Endothelial cell of umbilical vein (primary cell): ENCODE measurements at regions not wholly inside any gene's neighbourhood (a gene's known extent, or its start where the extent isn't known, plus 50 kb on each side); places are given as distances from the start of the nearest gene placed in this dataset.

Experiments
- BruUV-seq: library from RNA; stranded (reverse); fragments of 400-500 nt; replicated peaks from 2 replicates; lab custom pipeline; 2021; lab: Mats Ljungman, UMichigan
- CTCF ChIA-PET: fragments of 300-600, 350-600 bp; sonication (Branson Sonifier 250); formaldehyde crosslinking; loops from one replicate; lab custom pipeline; 2021; ENCODE audit warnings: antibody characterized with exemption, inconsistent platforms; lab: Charles Lee
- POLR2A ChIA-PET: fragments of 300-600, 350-600 bp; sonication (Branson Sonifier 250); formaldehyde crosslinking; loops from one replicate; lab custom pipeline; 2021; ENCODE audit warnings: antibody characterized with exemption, inconsistent platforms; lab: Charles Lee
- DNase-seq: peaks from one replicate; pipeline ENCODE4 v3.0.0-alpha.2; 2011; ENCODE audit warnings: low read depth, low spot score
- FAIRE-seq: peaks from 2 replicates; lab custom pipeline; 2011; peaks lifted over from hg19 to GRCh38; lab: Jason Lieb, UNC
- H2AFZ ChIP-seq: 2 replicates; pipeline ENCODE4 v1.6.0; 2012; ENCODE audit warnings: low read depth, low read length, control low read depth, inconsistent platforms
- H3K27ac ChIP-seq: 2 replicates; pipeline ENCODE4 v1.5.1; 2011; ENCODE audit warnings: low read depth, mild to moderate bottlenecking, control low read depth, low read length, moderate library complexity; ENCODE audit not compliant: insufficient read depth
- H3K27me3 ChIP-seq, 2 experiments: 2 replicates each; pipeline versions ENCODE4 v1.6.0 to v1.6.1; 2011; ENCODE audit warnings: low read length in 2 of 2, mixed read lengths in 1 of 2; ENCODE audit not compliant: control insufficient read depth in 2 of 2, insufficient read depth in 2 of 2
- H3K36me3 ChIP-seq, 2 experiments: 2 replicates in 1 of 2; 3 replicates in 1 of 2; pipeline ENCODE4 v1.5.1; 2011; ENCODE audit warnings: low read length in 2 of 2, mild to moderate bottlenecking in 1 of 2, moderate library complexity in 1 of 2; ENCODE audit not compliant: control insufficient read depth in 2 of 2, insufficient read depth in 2 of 2; ENCODE audit errors: extremely low read depth in 1 of 2
- H3K4me1 ChIP-seq: 3 replicates; pipeline ENCODE4 v1.5.1; 2011; ENCODE audit warnings: mild to moderate bottlenecking, low read length; ENCODE audit not compliant: control insufficient read depth, insufficient read depth; ENCODE audit errors: extremely low read depth
- H3K4me2 ChIP-seq: 2 replicates; pipeline ENCODE4 v1.6.1; 2011; ENCODE audit warnings: low read length, control low read depth, mixed read lengths; ENCODE audit not compliant: insufficient read depth
- H3K4me3 ChIP-seq, 3 experiments: fragments of 200-600 bp in 1 of 3; sonication (generic), shearing (Covaris generic) in 1 of 3; replicated peaks in 1 of 3; 2 replicates each; pipeline ENCODE4 v1.5.1; 2011 to 2016; ENCODE audit warnings: control low read depth in 3 of 3, low read length in 3 of 3, mild to moderate bottlenecking in 2 of 3, inconsistent platforms in 1 of 3, low read depth in 1 of 3, moderate library complexity in 1 of 3; ENCODE audit not compliant: insufficient read depth in 1 of 3
- H3K79me2 ChIP-seq: 2 replicates; pipeline ENCODE4 v1.6.0; 2012; ENCODE audit warnings: low read length, inconsistent platforms; ENCODE audit not compliant: control insufficient read depth, insufficient read depth
- H3K9ac ChIP-seq: replicated peaks from 2 replicates; pipeline ENCODE3; 2011; ENCODE audit warnings: low read length, control low read depth; ENCODE audit not compliant: insufficient read depth; ENCODE audit errors: extremely low read depth
- H3K9me1 ChIP-seq: replicated peaks from 3 replicates; pipeline ENCODE4 v1.6.0; 2011; ENCODE audit warnings: mild to moderate bottlenecking, low read length; ENCODE audit not compliant: control insufficient read depth, insufficient read depth; ENCODE audit errors: extremely low read depth
- H3K9me3 ChIP-seq: replicated peaks from 2 replicates; pipeline ENCODE4 v1.5.1; 2012; ENCODE audit warnings: low read length, inconsistent platforms; ENCODE audit not compliant: control insufficient read depth, insufficient read depth
- H4K20me1 ChIP-seq: replicated peaks from 2 replicates; pipeline ENCODE3; 2011; ENCODE audit warnings: mild to moderate bottlenecking, low read length; ENCODE audit not compliant: control insufficient read depth, insufficient read depth; ENCODE audit errors: extremely low read depth
- CTCF ChIP-seq, 2 donors: IDR thresholded peaks; 1 replicate in 1 of 2; 2 replicates in 1 of 2; pipeline ENCODE4 v1.5.1; 2011; ENCODE audit warnings: low read length in 2 of 2, mild to moderate bottlenecking in 2 of 2, moderate library complexity in 2 of 2, control low read depth in 1 of 2, inconsistent platforms in 1 of 2, low read depth in 1 of 2; ENCODE audit not compliant: insufficient read depth in 1 of 2; ENCODE audit errors: extremely low read depth in 1 of 2
- EZH2 ChIP-seq: IDR thresholded peaks from 2 replicates; pipeline ENCODE4 v1.6.1; 2012; ENCODE audit warnings: borderline replicate concordance, low read depth, mild to moderate bottlenecking, moderate library complexity, low read length, inconsistent platforms; ENCODE audit not compliant: severe bottlenecking
- FOS ChIP-seq: IDR thresholded peaks from 2 replicates; pipeline ENCODE4 v1.6.1; 2011; ENCODE audit warnings: mild to moderate bottlenecking, low read length, moderate library complexity, borderline replicate concordance; ENCODE audit not compliant: insufficient read depth
- GATA2 ChIP-seq: IDR thresholded peaks from 2 replicates; pipeline ENCODE4 v1.7.0; 2011; ENCODE audit warnings: low read depth, mild to moderate bottlenecking, moderate library complexity, mixed read lengths, low read length; ENCODE audit not compliant: insufficient read length, insufficient read depth
- JUN ChIP-seq: IDR thresholded peaks from 2 replicates; pipeline ENCODE4 v1.6.1; 2011; ENCODE audit warnings: borderline replicate concordance, low read depth; ENCODE audit not compliant: insufficient read length, insufficient read depth
- MAX ChIP-seq: IDR thresholded peaks from 2 replicates; pipeline ENCODE4 v1.6.1; 2011; ENCODE audit not compliant: insufficient read depth, insufficient read length
- MYC ChIP-seq: IDR thresholded peaks from one replicate; pipeline ENCODE4 v1.6.1; 2011; ENCODE audit warnings: mild to moderate bottlenecking, low read depth, low read length
- POLR2A ChIP-seq: IDR thresholded peaks from 2 replicates; pipeline ENCODE4 v1.6.1; 2012; ENCODE audit warnings: low read depth, mild to moderate bottlenecking, control low read depth, low read length
- POLR2AphosphoS5 ChIP-seq: IDR thresholded peaks from 2 replicates; pipeline ENCODE4 v1.6.1; 2012; ENCODE audit warnings: low read depth, mild to moderate bottlenecking, control low read depth, low read length, moderate library complexity; ENCODE audit not compliant: insufficient read depth
- dilution Hi-C: fragments of 300-500 bp; cut with MboI; formaldehyde crosslinking; loops from one replicate; pipeline ENCODE4 v1.15.0; 2019; ENCODE audit warnings: low sequenced_read_pairs; ENCODE audit not compliant: extremely low pct_ligation_motif_present
- intact Hi-C: fragments of 100-400 bp; cut with micrococcal nuclease; formaldehyde crosslinking; loops from one replicate; pipeline ENCODE4 v1.10.0; 2022

- H3K9me3 ChIP-seq: no peaks in the 10 kb centered on the region
- no TSS peak for BruUV-seq
- H4K20me1 ChIP-seq: peaks cover 5% of the 10 kb centered on the region
- peak overlapping the region; percentile 54 for H3K4me2 ChIP-seq
- peaks cover 15% of the 10 kb centered on the region for H3K4me1 ChIP-seq
- intact Hi-C loops: loop anchor here (1.0 kb wide), 1 partner anchor 56 kb away; no protein-coding TSS in a partner anchor
- H3K27ac ChIP-seq: peak overlapping the region; percentile 58
- no peak overlapping the region for H3K9ac ChIP-seq
- DNase-seq (peak; percentile 87), FAIRE-seq (peak; percentile 95)
- peaks cover 0 to 10% of the 10 kb centered on the region in 2 experiments for H3K36me3 ChIP-seq
- no peak overlapping the region for H3K4me3 ChIP-seq
- H3K27me3 ChIP-seq: no peaks in the 10 kb centered on the region
- ChIA-PET CTCF (interaction anchor here (0.7 to 1.5 kb wide), 5 partner anchors 12 to 60 kb away, joined by 3 to 4 read pairs (median 3); no protein-coding TSS in a partner anchor), POLR2A (interaction anchor here (1.3 kb wide), 1 partner anchor 11 kb away, joined by 5 read pairs; no protein-coding TSS in a partner anchor)
- H3K79me2 ChIP-seq: peaks cover 73% of the 10 kb centered on the region
- TF ChIP-seq FOS (peak; percentile 99), POLR2AphosphoS5 (peak; percentile 70), EZH2 (no peak), JUN (peak; percentile 92), GATA2 (peak; percentile 73)
- dilution Hi-C loops: no loop called here
- no peaks in the 10 kb centered on the region for H3K9me1 ChIP-seq
- no peak overlapping the region for H2AFZ ChIP-seq
These were observed 242.2 kb downstream of the PTPRC start for GRCh38 chr1:198880818-198881597.

- peaks cover 15% of the 10 kb centered on the region for H3K4me1 ChIP-seq
- H2AFZ ChIP-seq: no peak overlapping the region
- no peak overlapping the region for H3K4me2 ChIP-seq
- H3K27ac ChIP-seq: no peak overlapping the region
- DNase-seq (no peak), FAIRE-seq (no peak)
- TF ChIP-seq FOS (no peak), JUN (no peak), MYC (no peak), CTCF (IDR thresholded peaks at IDR 0.05; ENCODE audit: extremely low read depth in 1 of 2, insufficient read depth in 1 of 2, low read depth in 1 of 2, low read length in 2 of 2) (no peak), MAX (no peak), POLR2AphosphoS5 (no peak), POLR2A (no peak), EZH2 (no peak), GATA2 (no peak)
- H3K4me3 ChIP-seq: no peak overlapping the region
- intact Hi-C loops (no loop called here), dilution Hi-C loops (no loop called here)
- no peak overlapping the region for H3K9ac ChIP-seq
- no peaks in the 10 kb centered on the region for H3K27me3 ChIP-seq
- H3K79me2 ChIP-seq: peaks cover 74% of the 10 kb centered on the region
- ChIA-PET CTCF (interaction anchor here (1.0 kb wide), 1 partner anchor 12 kb away, joined by 3 read pairs; no protein-coding TSS in a partner anchor), POLR2A (no interaction called here)
- no TSS peak for BruUV-seq
- H3K36me3 ChIP-seq: peaks cover 0 to 7% of the 10 kb centered on the region in 2 experiments
- no peaks in the 10 kb centered on the region for H3K9me3 ChIP-seq
- H4K20me1 ChIP-seq: peaks cover 5% of the 10 kb centered on the region
- H3K9me1 ChIP-seq: no peaks in the 10 kb centered on the region
These were observed 244.3 kb downstream of the PTPRC start for GRCh38 chr1:198883184-198883583.
